HG03571 (cell line): ENCODE measurements at regions not wholly inside any gene's neighbourhood (a gene's known extent, or its start where the extent isn't known, plus 50 kb on each side); places are given as distances from the start of the nearest gene placed in this dataset.
"Not testable (repeated sequence)": the region's sequence is repeated elsewhere in the genome, so short reads cannot be mapped to it uniquely, and the experiment has no call there.

Experiments
- ATAC-seq: cut with Tn5 transposase; IDR thresholded peaks from one replicate; pipeline ENCODE4 v1.9.1; 2021; ENCODE audit not compliant: unreplicated experiment

DNA sequence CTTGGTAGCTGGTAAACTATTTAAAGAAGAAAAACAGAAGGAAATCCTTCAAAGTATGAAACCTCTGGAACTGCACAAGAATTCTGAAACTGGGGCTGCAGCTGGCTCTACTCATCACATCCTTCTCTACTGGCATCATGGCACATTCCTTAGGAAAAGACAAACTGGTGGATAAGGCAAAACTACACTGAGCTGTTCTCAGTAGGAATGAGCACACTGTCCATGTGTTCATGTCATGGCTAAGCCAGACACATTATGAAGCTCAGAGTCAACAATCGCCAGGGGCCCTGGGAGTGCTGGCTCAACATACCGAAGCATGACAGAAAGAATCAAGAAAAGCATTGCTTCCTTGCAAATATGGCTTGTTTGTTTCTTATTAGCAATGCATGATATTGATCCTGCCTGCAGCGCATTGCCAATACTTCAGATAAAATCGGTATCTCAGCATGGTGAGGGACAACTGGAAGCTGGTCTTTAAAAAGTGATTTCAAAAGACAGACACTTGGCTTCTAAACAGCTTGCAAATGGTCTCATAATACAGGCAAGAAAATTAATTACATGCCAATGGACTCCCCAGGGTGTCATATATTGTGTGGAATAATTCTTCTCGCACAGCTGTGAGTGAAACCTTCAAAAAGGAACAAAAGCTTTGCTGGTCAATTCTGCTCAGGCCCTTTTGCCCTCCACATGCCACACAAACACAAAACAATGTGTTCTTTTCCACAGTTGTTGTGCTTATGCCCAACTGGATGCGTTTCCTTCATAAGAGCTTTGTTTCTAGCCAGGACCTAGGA is 300.2 kb upstream of the VCX start:
- no peak for ATAC-seq

DNA sequence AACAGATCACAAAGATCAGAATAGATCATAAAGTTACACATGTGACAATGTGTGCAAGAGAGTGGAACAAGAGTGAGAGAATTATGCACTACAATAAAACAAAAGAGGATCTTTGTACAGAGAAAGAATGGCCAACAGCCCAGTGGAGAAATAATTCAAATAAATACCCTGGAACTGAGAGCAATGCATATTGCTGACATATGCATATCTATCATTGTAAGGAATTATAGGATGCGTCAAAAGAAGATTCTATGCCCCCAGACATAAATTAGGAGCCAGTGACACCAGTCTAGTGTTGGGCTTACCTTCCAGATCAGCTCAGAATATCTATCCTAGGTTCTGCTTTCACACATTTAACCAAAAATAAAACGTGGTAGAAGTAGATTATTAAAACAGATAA is 320.1 kb upstream of the VCX start:
- ATAC-seq = no peak

DNA sequence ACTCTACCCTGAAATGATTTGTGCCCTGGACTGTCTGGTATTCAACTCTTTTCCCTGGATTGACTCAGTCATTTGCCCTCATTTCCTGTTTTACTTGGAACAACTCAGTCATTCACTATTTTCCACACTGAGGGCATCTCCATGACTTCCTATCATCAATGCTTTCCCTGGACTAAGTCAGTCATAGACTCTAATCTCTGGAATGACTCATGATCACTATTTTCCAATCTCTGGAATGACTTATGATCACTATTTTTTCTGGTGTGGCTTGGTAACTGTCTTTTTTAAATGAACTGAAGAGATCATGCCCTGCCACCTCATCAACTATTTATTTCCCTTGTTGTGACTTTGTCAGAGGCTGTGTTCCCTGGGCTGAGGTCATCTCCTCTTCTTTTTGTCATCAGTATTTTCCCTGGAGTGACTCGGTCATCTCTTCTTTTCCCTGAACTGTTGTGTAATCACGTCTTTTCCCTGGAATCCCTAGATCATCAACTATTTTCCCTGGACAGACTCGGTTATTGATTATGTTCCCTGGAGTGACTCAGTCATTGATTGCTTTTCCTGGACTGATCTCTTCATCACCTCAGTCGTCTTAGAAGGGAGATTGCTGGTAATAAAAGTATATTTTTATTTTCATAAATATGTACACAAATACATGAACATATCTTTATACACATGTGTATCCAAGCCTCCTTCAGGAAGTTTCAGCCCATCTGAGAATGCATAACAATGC is 327.1 kb upstream of the VCX start:
- ATAC-seq = no peak

DNA sequence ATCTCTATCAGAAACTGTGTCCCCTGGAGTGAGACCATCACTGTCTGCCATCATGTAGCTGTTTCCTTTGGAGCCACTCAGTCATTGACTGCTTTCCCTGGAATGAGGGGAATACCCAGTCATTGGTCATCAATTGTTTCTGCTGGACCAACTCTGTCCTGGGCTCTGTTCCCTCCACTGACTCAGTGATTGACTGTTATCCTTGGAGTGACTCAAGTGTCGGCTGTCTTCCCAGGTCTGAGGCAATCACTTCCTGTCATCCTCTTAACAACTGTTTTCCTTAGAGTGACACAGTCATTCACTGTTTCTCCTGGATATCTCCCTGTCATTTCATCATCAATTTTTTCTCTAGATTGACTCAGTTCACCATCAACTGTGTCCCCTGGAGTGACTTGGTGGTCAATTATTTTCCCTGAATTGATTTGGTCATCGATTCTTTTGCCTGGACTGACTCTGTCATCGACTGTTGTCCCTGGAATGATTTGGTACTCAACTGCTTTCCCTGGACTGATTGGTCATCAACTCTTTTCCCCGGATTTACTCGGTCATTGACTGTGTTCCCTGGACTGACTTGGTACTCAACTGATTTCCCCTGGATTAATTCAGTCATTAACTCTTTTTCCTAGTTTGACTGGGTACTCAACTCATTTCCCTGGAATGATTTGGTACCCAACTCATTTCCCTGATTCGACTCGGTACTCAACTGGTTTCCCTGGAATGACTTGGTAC is 327.9 kb upstream of the VCX start:
- ATAC-seq = no peak

DNA sequence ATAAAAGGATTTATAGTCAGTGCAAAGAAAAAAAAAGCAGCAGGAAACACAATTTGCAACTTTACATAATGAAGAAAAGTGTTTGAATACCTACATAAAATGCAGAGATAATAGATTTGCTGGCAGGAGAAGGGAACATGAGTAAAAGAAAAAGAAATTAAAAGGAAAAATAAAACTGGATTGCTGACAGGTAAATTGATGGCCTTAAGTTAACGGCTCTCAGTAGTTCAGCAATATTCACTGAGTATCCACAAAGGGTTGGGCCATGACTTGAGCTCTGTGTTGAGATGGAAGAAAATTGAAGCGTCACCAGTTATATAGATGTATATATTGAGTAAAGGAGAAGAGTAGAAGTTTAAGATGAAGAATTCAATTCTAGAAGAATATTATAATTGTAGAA is 330.1 kb upstream of the VCX start:
- no peak for ATAC-seq

DNA sequence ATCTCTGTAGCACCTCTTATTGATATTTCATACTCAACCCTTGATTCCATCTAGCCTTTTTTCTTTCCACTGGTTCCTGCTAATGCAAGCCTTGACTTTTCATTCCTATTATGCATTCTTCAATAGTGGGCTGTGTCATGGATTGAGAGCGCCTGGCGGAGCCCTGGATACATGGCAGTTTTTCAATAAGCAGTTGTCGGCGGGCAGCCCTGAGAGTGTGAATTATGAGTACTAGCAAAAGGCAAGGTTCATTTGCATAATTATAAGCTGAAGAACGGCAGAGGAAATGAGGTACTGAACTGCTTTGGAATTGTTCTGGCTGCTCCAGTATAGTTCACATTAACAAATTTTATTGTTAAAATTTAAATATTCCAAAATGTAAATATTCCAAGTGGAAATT is 339.7 kb upstream of the VCX start:
- ATAC-seq = no peak

DNA sequence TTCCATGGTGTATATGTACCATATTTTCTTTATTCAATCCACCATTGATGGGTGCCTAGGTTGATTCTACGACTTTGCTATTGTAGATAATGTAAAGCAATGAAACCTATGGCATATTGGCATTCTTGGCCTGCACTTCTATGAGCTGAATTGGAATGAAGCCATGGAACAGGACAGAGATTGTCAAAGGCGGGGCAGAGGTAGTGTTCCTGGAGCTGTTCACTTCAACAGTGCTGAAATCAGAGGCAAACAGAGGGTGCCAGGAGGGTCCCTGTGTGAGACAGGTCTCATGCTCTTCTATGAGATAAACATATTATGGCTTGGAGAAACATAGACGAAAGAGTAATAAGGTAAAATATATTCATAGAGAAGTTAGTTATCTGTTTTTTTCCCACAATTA is 342.6 kb upstream of the VCX start:
- ATAC-seq = no peak

DNA sequence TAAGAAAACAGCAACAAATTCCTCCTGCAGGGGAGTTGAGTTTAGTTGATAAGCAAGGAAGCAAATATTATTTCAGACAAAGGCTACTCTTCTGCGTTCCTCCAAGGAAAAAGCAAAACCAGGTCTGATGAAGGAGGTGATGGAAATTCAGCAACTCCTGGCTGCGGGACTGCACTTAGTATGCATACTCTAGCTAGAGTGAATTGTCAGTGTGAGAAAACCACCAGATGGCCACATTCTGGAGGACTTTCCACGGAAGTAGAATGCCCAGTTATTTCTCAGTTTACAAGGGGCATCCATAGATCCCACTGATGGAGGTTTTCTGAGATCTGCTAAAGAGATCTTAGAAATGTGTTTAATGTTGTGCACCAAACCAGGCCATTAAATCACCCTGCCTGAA is 338.6 kb upstream of the PUDP start:
- ATAC-seq = no peak

DNA sequence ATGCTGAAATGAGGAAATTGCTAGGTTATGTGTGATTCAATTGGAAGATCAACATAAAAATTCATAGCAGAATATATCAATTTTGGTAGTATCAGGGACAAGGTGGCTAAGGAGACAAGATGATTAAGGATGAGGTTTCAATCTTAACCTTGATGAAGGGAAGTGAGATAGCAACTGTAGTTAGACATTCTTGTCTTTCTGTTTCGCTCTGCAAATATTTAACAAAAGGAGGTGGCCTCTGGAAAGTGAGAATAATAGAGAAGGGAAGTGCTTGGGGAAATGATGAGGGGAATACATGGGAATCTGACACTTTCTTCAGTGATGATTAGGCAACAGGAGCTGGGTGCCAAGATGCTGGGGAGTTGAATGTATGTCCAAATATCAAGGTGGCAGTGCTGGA is 337.1 kb upstream of the PUDP start:
- no peak for ATAC-seq

DNA sequence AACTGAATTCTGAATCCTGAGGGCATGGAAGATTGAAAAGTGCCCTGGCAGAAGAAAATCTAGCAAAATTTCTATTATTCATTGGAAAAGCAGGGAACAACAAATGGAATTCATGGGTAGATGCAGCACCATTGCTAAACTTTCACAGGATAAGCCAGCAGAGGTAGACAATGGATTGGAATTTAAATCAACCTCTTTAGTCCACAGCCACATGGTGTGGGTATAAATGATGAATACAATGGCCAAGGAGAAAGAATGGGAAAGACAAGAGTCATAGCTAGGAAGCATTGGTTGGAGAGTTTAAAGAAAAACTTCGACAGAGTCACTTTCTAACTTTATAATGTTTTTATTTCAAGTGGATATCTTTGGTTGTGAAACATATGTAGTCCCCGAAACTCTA is 332.8 kb upstream of the PUDP start:
- ATAC-seq = no peak

DNA sequence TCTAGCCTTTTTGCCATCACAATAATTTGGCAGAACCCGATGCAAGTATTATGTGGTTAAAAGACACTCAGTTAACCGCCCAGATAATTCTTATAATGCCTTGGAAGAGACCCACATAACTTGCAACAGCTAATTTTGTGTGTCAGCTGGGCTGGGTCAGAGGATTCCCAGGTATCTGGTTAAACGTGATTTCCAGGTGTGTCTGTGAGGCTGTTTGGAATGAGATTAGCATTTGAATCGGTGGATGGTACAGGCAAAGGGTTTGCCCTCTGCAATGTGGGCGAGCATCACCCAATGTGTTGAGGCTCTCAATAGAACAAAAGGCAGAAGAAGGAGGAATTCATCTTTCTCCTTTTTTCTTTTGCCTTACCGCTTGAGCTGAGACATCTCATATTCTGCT is 314.2 kb upstream of the PUDP start:
- no peak for ATAC-seq

DNA sequence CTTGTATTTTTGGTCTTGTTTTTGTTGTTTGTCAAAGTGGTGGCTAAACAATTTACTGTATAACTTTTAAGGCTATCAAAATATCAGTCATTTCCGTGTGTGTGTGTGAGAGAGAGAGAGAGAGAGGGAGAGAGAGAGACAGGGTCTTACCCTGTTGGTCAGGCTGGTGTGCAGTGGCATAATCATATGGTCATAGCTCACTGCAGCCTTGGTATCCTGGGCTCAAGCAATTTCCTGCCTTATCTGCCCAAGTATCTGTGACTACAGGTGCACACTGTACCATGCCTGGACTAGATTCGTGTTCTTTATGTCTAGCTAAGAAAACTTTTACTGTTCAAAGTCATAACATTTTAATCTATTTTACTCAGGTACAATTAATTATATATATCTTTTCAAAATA is 313.1 kb upstream of the PUDP start:
- not testable (repeated sequence) for ATAC-seq

DNA sequence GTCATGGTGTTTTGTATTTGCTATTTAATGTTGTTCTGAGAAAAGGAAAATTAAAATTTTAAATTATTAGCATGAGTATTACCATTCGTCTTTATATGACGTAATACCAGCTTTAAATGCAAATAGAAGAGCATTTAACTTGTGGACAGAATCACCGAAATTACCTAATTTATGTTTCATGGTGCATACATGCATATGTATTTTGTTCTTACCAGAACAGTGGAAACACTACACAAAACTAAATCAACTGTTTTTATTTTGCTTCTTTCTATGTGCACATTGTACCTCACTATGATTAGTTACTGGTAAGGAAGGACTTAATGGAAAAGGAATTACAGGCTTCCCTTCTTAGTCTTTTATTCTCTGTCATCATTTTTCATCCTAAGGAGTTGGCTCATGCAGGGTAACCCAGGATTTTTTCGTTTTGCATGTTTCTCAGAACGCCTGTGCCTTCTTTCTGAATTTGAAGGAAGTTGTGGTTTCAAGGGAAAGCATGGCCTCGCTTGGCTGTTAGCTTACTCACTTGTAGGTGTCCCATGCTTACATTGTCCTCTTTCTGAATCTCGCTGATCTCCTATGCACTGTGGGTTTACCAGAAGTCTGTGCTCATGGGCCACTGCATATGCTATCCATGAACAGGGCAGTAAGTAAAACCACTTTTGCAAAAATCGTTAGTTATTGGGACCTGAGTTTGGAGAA is 300.0 kb upstream of the PUDP start:
- ATAC-seq = no peak

DNA sequence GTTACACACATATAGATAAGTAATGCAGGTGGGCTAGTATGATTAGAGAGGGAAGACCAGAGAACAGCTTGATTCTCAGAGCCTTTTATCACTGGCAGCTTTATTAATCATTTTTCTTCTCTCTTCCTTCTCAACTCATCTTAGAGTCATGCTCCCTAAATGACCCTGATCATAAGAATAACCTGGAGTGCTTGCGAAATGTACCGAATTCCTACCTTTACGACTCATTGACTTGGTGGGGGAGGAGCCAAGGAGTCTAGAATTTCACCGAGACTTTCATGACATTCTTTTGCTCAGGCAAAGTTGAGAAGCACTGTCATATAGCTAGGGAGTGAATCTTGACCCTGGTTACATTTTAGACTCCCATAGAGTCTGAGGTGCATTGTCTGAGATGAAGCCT is 298.9 kb upstream of the PUDP start:
- no peak for ATAC-seq

DNA sequence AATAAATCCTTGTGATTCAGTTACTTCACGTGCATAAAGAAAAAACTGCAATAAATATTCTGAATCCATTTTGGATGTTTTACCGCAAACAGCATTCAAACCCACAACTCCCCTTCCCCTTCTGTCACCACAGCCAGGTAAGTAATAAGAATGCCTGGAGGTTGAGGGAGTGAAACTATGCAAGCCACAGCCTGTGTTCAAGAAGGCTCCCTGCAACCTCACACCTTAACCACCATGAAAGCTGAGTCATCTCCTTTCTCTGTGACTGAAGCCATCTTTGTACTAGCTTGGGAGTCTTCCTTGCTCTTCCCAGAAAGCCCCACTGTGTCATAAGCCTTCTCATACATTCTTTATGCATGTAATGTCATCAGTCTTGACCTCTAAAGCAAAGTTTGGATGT is 297.0 kb upstream of the PUDP start:
- ATAC-seq = no peak

DNA sequence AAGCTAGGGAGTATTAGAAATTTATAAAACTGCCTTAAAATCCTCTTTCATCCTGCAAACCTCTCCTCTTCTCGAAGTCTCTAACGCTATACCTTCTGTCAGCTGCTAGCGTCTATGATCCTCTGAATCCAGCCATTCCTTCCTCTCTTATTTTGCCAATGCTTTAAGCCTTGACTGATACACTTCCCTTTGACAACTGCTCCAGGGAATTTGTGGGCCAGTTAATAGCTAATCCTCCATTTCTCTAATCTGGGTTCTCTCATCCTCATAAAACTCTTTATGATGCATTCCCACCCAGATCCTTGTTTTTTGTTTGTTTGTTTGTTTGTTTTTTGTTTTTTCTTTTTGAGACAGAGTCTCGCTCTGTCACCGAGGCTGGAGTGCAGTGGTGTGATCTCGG is 293.6 kb upstream of the PUDP start:
- ATAC-seq = no peak

DNA sequence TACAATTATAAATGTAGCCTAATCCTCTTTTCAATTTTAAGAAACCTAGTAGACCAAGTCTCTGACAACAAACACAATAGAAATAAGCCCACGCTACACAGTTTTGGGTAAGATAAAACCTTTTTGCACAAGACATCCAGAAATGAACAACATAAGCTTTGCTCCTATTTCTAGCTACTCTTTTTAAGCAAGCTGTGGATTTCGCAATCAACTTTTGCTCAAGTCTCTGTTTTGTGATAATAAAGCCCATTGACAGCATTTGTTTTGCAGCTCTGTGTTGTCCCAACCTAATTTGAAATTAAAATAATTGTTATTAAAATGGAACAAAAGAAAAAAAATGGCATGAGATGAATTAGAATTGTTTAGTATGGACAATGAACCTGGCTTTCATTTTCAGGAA is 287.9 kb upstream of the PUDP start:
- ATAC-seq = no peak

DNA sequence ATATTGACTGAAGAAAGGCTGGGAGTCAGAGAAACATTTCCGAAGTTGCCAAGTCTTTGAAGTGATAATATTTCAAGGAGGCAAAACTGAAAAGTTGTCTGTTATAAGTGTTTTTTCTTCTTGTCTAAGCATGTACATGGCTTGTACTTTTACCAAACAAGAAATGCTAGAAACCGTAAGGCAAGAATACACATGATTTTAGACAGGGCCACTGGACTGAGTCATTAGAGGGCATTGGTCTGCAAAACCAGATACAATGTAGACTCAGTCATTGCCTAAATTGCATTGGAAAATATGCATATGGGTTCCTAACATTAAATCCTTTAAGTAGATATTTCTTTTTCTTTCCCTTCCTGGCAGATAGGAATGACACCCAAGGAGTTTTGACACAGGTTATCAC is 284.9 kb upstream of the PUDP start:
- no peak for ATAC-seq

DNA sequence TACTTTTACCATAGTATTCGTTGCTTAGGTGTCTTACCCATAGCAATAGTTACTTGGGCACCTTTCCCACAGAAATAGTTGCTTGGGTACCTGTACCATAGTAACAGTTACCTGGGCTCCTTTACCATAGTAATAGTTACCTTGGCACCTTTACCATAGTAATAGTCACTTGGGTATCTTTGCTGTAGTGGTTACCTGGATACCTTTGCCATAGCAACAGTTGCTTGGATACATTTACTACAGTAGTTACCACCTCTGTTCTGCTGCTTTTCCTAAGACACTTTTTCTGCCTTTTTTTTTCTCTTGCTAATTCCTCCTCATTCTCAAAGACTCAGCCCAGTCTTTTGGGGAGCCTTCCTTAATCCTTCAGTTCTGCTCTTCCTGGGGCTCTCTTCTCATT is 272.8 kb upstream of the PUDP start:
- ATAC-seq = no peak

DNA sequence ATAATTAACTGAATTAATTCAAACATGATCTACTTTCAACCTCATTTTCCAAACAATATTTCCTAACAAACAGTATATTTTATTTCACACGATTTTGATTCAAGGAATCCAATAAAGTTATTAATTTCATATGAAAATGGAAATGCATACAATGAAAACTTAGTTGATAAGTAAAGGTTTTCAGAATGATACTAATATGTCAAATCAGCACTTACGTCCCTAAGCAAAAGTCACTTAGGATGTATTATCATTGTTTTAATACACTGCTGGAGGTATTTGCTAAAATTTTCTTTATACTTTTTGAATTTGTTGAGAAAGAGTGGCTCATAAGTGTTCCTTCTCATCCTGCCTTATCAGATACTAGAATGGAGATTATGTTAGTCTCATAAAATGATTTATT is 266.8 kb upstream of the PUDP start:
- ATAC-seq = no peak

DNA sequence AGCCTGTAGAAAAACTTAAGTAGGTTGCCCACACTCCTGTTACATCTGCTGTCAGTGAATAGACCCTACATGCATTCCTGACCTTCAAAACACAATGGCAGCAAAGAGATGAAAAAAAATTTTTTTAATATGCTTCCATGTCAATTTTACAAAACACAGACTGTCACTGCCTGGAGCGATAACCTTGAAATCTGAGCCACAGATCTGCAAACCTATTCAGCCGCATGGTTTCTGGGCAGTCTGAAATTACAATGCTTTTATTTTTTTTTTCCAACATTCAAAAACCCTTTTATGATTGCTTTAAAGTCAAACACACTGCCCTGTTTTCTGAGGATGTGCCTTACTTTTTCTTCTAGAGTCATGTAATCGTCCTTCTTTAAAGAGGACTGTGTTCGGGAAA is 264.9 kb upstream of the PUDP start:
- no peak for ATAC-seq

DNA sequence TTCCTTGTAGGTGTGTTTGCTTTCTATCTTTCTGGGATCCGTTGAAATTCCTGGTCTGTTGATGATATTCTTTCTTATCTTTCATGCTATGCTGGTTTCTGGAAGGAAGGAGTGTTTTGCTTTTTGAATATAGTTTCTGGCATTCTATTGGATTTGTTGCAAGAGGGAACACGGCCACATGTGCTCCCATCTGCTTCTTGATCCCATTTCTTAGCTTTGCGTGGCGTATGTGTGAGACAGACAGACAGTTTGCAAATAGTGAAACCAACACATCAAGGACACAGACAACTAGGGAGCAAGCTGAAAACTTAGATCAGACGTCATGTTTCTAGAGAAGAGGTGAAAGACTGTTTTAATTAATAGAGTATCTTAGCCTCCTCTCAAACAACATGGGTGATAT is 261.9 kb upstream of the PUDP start:
- no peak for ATAC-seq
